Trophoblast cell (in vitro differentiated cells and primary cell): ENCODE measurements at regions not wholly inside any gene's neighbourhood (a gene's known extent, or its start where the extent isn't known, plus 50 kb on each side); places are given as distances from the start of the nearest gene placed in this dataset.

Source experiments
- DNase-seq, 2 donors: peaks; one replicate each; pipeline ENCODE4 v3.0.0-alpha.2; 2016
- H2AFZ ChIP-seq: 2 replicates; pipeline ENCODE4 v1.6.1; 2013; ENCODE audit warnings: low read length, moderate library complexity, mild to moderate bottlenecking; ENCODE audit not compliant: insufficient read depth, poor library complexity
- H2AK5ac ChIP-seq: 2 replicates; pipeline ENCODE4 v1.6.1; 2013; ENCODE audit warnings: mild to moderate bottlenecking, low read length
- H2BK120ac ChIP-seq: 2 replicates; pipeline ENCODE4 v1.6.1; 2013; ENCODE audit warnings: low read length, mild to moderate bottlenecking, moderate library complexity; ENCODE audit not compliant: insufficient read depth, poor library complexity
- H2BK12ac ChIP-seq: 2 replicates; pipeline ENCODE4 v1.6.1; 2013; ENCODE audit warnings: mild to moderate bottlenecking, low read length, moderate library complexity
- H2BK5ac ChIP-seq: 2 replicates; pipeline ENCODE4 v1.6.1; 2013; ENCODE audit warnings: low read length, low read depth, moderate library complexity, mild to moderate bottlenecking; ENCODE audit not compliant: poor library complexity
- H3K14ac ChIP-seq: 2 replicates; pipeline ENCODE4 v1.6.1; 2013; ENCODE audit warnings: mild to moderate bottlenecking, low read length
- H3K18ac ChIP-seq: 2 replicates; pipeline ENCODE4 v1.6.1; 2013; ENCODE audit warnings: mild to moderate bottlenecking, low read length
- H3K23ac ChIP-seq: 2 replicates; pipeline ENCODE4 v1.6.1; 2013; ENCODE audit warnings: low read length
- H3K27ac ChIP-seq: 2 replicates; pipeline ENCODE4 v1.5.1; 2013; ENCODE audit warnings: low read depth, mild to moderate bottlenecking, inconsistent platforms, low read length, moderate library complexity
- H3K27me3 ChIP-seq: 2 replicates; pipeline ENCODE4 v1.6.1; 2013; ENCODE audit warnings: inconsistent platforms, mild to moderate bottlenecking, low read length, moderate library complexity; ENCODE audit not compliant: insufficient read depth
- H3K36me3 ChIP-seq, 2 experiments: 1 replicate in 1 of 2; 2 replicates in 1 of 2; pipeline ENCODE4 v1.6.1; 2013; ENCODE audit warnings: low read length in 2 of 2, mild to moderate bottlenecking in 2 of 2, moderate library complexity in 1 of 2; ENCODE audit not compliant: insufficient read depth in 2 of 2, control insufficient read depth in 1 of 2
- H3K4ac ChIP-seq: 2 replicates; pipeline ENCODE4 v1.6.1; 2013; ENCODE audit warnings: low read depth, mild to moderate bottlenecking, low read length, moderate library complexity
- H3K4me1 ChIP-seq, 2 experiments: 1 replicate in 1 of 2; 2 replicates in 1 of 2; pipeline ENCODE4 v1.6.1; 2013; ENCODE audit warnings: low read length in 2 of 2, mild to moderate bottlenecking in 2 of 2, moderate library complexity in 1 of 2; ENCODE audit not compliant: insufficient read depth in 2 of 2, control insufficient read depth in 1 of 2
- H3K4me2 ChIP-seq: 2 replicates; pipeline ENCODE4 v1.6.1; 2013; ENCODE audit warnings: inconsistent platforms, mild to moderate bottlenecking, low read length, moderate library complexity
- H3K4me3 ChIP-seq: 2 replicates; pipeline ENCODE4 v1.5.1; 2013; ENCODE audit warnings: mild to moderate bottlenecking, low read depth, low read length, inconsistent platforms
- H3K79me1 ChIP-seq: one replicate; pipeline ENCODE4 v1.6.1; 2013; ENCODE audit warnings: low read length
- H3K79me2 ChIP-seq: 2 replicates; pipeline ENCODE4 v1.6.1; 2013; ENCODE audit warnings: low read length, mild to moderate bottlenecking; ENCODE audit not compliant: control insufficient read depth, insufficient read depth, poor library complexity
- H3K9ac ChIP-seq: 2 replicates; pipeline ENCODE4 v1.6.1; 2013; ENCODE audit warnings: mild to moderate bottlenecking, low read length
- H3K9me3 ChIP-seq: 2 replicates; pipeline ENCODE4 v1.6.1; 2013; ENCODE audit warnings: low read depth, mild to moderate bottlenecking, control low read depth, inconsistent platforms, low read length; ENCODE audit not compliant: insufficient read depth
- H4K12ac ChIP-seq: 2 replicates; pipeline ENCODE4 v1.6.1; 2013; ENCODE audit warnings: low read depth, mild to moderate bottlenecking, low read length, moderate library complexity
- H4K8ac ChIP-seq: 2 replicates; pipeline ENCODE4 v1.6.1; 2013; ENCODE audit warnings: low read depth, mild to moderate bottlenecking, low read length, moderate library complexity
- H4K91ac ChIP-seq: one replicate; pipeline ENCODE4 v1.6.1; 2013; ENCODE audit warnings: low read depth, mild to moderate bottlenecking, low read length, moderate library complexity
- WGBS: extraction: QIAGEN DNeasy Blood & Tissue Kit; methylation state at CpG from one replicate; pipeline ENCODE4 v1.1.7; 2013; ENCODE audit warnings: missing lambda C conversion rate; ENCODE audit not compliant: insufficient read length, insufficient coverage; ENCODE audit errors: extremely low coverage; 5-methylcytosine and 5-hydroxymethylcytosine counted together

GRCh38 chr3:30123224-30123623 is 483.2 kb upstream of the TGFBR2 start:
- no peaks in the 10 kb centered on the region for H3K9me3 ChIP-seq
- H3K4me2 ChIP-seq: no peak overlapping the region
- no peak overlapping the region for H2AFZ ChIP-seq
- no peak overlapping the region for H3K27ac ChIP-seq
- H2BK12ac ChIP-seq: no peak overlapping the region
- H3K79me2 ChIP-seq: no peaks in the 10 kb centered on the region
- no peak overlapping the region for H3K9ac ChIP-seq
- H2AK5ac ChIP-seq: no peak overlapping the region
- H4K8ac ChIP-seq: no peak overlapping the region
- H3K4me1 ChIP-seq: no peaks in the 10 kb centered on the region
- no peaks in the 10 kb centered on the region for H3K36me3 ChIP-seq
- H2BK120ac ChIP-seq: no peak overlapping the region
- H3K23ac ChIP-seq: no peak overlapping the region
- H3K4ac ChIP-seq: no peak overlapping the region
- no peak overlapping the region for H4K91ac ChIP-seq
- no peak overlapping the region for H2BK5ac ChIP-seq
- no peak overlapping the region for H3K4me3 ChIP-seq
- DNase-seq: no peak
- WGBS: no CpG with 5 or more reads among the region's 3 CpGs
- H3K79me1 ChIP-seq: no peaks in the 10 kb centered on the region
- H3K14ac ChIP-seq: no peak overlapping the region
- H4K12ac ChIP-seq: no peak overlapping the region
- H3K27me3 ChIP-seq: no peaks in the 10 kb centered on the region
- H3K18ac ChIP-seq: no peak overlapping the region

DNA sequence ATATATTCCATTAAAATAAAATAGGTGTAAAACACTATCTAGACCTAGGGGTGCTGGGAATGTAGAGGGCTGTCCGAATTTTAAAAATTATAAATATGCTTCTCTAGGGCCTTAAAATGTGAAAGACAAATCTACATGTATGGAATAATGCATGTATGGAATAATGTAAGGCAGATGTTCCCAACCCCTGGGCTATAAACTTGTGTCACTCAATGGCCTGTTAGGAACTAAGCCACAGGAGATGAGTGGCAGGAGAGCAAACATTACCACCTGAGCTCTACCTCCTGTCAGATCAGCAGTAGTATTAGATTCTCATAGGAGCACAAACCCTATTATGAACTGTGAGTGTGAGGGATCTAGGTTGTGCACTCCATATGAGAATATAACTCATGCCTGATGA is 482.6 kb upstream of the TGFBR2 start:
- Histone ChIP-seq H3K27me3 (no peaks in the 10 kb centered on the region), H2BK5ac (no peak overlapping the region), H4K8ac (no peak overlapping the region), H3K9ac (no peak overlapping the region), H3K79me2 (no peaks in the 10 kb centered on the region), H3K4me1 (no peaks in the 10 kb centered on the region), H3K36me3 (no peaks in the 10 kb centered on the region), H2AFZ (no peak overlapping the region), H3K79me1 (no peaks in the 10 kb centered on the region), H2BK12ac (no peak overlapping the region), H3K14ac (no peak overlapping the region), H4K12ac (no peak overlapping the region), H2BK120ac (no peak overlapping the region), H3K4me3 (no peak overlapping the region), H3K18ac (no peak overlapping the region), H2AK5ac (no peak overlapping the region), H3K27ac (no peak overlapping the region), H4K91ac (no peak overlapping the region), H3K4me2 (no peak overlapping the region), H3K23ac (no peak overlapping the region), H3K9me3 (no peaks in the 10 kb centered on the region), H3K4ac (no peak overlapping the region)
- no CpG with 5 or more reads among the region's 1 CpG for WGBS
- DNase-seq: no peak

- Histone ChIP-seq H4K8ac (no peak overlapping the region), H2AK5ac (no peak overlapping the region), H3K9ac (no peak overlapping the region), H4K12ac (no peak overlapping the region), H3K14ac (no peak overlapping the region), H3K4me2 (no peak overlapping the region), H2AFZ (no peak overlapping the region), H3K23ac (no peak overlapping the region), H3K4ac (no peak overlapping the region), H2BK5ac (no peak overlapping the region), H4K91ac (no peak overlapping the region), H3K79me1 (no peaks in the 10 kb centered on the region), H3K4me3 (no peak overlapping the region), H3K4me1 (no peaks in the 10 kb centered on the region), H3K27ac (no peak overlapping the region), H3K36me3 (no peaks in the 10 kb centered on the region), H3K79me2 (no peaks in the 10 kb centered on the region), H2BK120ac (no peak overlapping the region), H3K27me3 (no peaks in the 10 kb centered on the region), H2BK12ac (no peak overlapping the region), H3K9me3 (no peaks in the 10 kb centered on the region), H3K18ac (no peak overlapping the region)
- no CpG with 5 or more reads among the region's 2 CpGs for WGBS
- DNase-seq: no peak
These were observed 481.7 kb upstream of the TGFBR2 start for GRCh38 chr3:30124435-30125370.

- H2BK12ac ChIP-seq: no peak overlapping the region
- H2AK5ac ChIP-seq: no peak overlapping the region
- no peaks in the 10 kb centered on the region for H3K36me3 ChIP-seq
- WGBS: no CpG with 5 or more reads among the region's 2 CpGs
- no peak overlapping the region for H3K23ac ChIP-seq
- no peak overlapping the region for H2BK5ac ChIP-seq
- H3K14ac ChIP-seq: no peak overlapping the region
- no peaks in the 10 kb centered on the region for H3K79me1 ChIP-seq
- H3K27me3 ChIP-seq: no peaks in the 10 kb centered on the region
- DNase-seq: no peak
- H4K8ac ChIP-seq: no peak overlapping the region
- H2AFZ ChIP-seq: no peak overlapping the region
- H3K9ac ChIP-seq: no peak overlapping the region
- no peak overlapping the region for H3K18ac ChIP-seq
- no peak overlapping the region for H4K91ac ChIP-seq
- no peak overlapping the region for H2BK120ac ChIP-seq
- H4K12ac ChIP-seq: no peak overlapping the region
- no peak overlapping the region for H3K4me3 ChIP-seq
- no peaks in the 10 kb centered on the region for H3K79me2 ChIP-seq
- H3K4me2 ChIP-seq: no peak overlapping the region
- H3K9me3 ChIP-seq: no peaks in the 10 kb centered on the region
- no peaks in the 10 kb centered on the region for H3K4me1 ChIP-seq
- H3K4ac ChIP-seq: no peak overlapping the region
- H3K27ac ChIP-seq: no peak overlapping the region
These were observed 476.6 kb upstream of the TGFBR2 start for GRCh38 chr3:30129765-30130164.
